GM19351 (cell line): ENCODE measurements at regions not wholly inside any gene's neighbourhood (a gene's known extent, or its start where the extent isn't known, plus 50 kb on each side); places are given as distances from the start of the nearest gene placed in this dataset.

Experiments used
- ATAC-seq: cut with Tn5 transposase; IDR thresholded peaks from one replicate; pipeline ENCODE4 v1.9.1; 2021; ENCODE audit warnings: mild to moderate bottlenecking, moderate library complexity; ENCODE audit not compliant: unreplicated experiment

DNA sequence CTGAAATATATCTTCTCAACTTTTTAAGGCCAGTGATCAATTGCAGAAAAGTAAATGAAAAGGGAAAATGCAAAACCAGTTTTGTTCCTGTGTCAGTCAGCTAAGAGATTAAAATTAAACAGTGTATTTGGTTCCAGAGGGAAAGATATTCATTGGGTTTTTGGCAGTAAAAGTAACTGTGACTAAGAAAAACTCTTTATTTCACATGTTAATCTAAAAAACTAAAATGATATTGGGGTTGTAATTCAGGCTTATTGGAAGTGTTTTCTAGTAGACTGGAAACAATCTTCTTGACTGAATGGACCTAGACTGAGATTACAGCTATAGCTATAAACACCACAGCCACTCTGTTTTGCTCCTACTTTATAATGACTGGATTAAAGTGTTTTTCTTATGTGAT lies 413.9 kb downstream of the ADGRL2 start:
- ATAC-seq = no peak

DNA sequence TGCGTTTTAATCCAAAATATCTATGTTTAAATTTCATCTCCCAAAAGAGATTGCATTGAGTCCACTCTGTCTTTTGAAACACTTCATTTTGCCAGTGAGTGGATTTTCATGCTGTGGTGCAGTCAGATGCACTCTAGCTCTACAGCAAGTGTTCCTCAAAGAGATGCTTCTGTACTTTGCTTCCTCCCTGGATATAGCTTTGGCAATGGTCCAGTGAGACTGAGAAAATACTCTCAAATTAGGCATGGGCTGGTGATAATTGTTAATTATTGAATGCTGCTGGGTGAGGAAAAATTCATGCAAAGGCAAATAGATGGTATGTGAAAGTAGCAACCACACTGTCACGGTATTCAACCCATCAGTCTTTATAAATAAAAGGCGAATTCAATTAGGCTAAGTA lies 396.9 kb downstream of the ADGRL2 start:
- ATAC-seq = no peak

- ATAC-seq = no peak
Observed at GRCh38 chr1:82195245-82195644, 394.5 kb downstream of the ADGRL2 start.

- no peak for ATAC-seq
Observed at GRCh38 chr1:82185084-82185483, 384.4 kb downstream of the ADGRL2 start.

DNA sequence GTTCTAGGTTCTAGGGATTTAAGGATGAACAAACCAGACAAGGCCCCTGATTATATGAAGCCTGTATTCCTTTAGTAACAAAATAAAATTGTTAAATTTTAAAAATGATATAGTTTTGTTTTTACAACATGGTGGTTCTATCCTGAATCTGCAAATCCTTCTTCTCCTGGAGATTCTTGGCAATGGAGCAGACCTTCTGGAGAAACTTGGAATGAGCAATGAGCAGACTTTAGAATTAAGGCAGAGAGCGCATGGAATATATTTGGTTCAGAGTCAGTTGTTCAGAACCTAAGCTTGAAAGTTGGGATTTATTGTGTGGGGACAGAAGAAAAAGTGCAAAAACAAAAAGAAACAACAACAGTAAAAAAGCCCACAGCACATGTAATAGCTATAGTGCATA lies 381.1 kb downstream of the ADGRL2 start:
- ATAC-seq = no peak

GRCh38 chr1:82179131-82179530 lies 378.4 kb downstream of the ADGRL2 start:
- no peak for ATAC-seq

GRCh38 chr1:82177192-82177591 lies 376.5 kb downstream of the ADGRL2 start:
- ATAC-seq = no peak

GRCh38 chr1:82171955-82172354 lies 371.2 kb downstream of the ADGRL2 start:
- ATAC-seq = no peak

DNA sequence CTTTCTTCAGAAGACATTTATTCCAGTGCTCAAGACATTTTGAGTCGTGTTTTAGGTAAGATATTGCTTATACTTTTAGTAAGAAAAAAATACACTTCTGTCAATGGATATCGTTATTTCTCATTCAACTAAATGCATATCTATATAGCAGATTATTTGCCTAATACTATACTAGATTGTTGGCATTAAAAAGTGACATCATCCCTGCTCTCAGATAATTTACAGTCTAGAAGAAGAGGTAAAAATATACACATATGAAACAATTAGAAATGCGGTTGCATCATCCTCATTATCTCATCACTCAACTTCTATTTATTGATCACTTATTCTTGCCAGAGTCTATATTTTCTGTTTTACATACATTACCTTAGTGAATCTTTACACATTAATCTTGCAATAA lies 367.7 kb downstream of the ADGRL2 start:
- ATAC-seq = no peak

GRCh38 chr1:82165304-82165703 lies 364.6 kb downstream of the ADGRL2 start:
- no peak for ATAC-seq

- no peak for ATAC-seq
Observed at GRCh38 chr1:82162486-82163420, 362.0 kb downstream of the ADGRL2 start.

DNA sequence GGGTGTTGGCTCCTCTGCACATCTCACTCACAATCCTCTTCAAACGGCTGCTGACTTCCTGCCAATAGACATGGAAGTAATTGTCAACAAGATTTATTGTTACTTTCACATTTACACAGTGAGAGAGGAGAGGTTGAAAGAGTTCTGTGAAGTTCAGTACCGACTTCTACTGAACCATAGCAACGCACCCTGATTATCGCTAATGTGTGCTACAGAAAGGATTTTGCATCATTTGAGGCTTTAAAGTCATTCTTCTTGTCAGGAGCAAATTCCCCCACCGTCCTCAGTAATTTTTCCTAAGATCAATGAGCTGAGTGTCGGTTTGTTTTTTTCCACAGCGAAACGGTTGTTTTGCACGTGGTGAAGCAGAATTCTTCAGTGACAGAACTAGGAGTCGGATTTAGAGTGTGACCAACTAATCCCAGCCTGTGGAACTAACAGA lies 361.0 kb downstream of the ADGRL2 start:
- ATAC-seq = peak; percentile 61

DNA sequence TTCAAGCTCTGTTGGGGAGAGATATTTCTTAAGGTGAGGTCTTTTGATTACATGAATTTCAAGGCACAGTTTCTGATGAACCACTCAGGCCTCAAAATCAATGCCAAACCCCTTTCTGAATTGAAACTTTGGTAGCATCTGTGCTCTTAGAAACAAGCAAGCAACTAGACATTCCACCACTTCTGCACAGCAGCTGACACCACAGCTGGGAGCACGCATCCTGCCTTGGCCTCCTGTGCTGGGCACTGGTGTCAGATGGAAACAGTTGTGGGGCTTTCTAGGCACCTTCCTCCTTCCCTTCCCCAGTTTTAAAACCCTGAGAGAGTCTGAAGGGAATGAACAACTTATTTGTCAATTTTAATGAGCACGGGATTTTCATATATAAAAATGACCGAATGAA lies 360.2 kb downstream of the ADGRL2 start:
- no peak for ATAC-seq

GRCh38 chr1:82160036-82160435 lies 359.3 kb downstream of the ADGRL2 start:
- no peak for ATAC-seq

DNA sequence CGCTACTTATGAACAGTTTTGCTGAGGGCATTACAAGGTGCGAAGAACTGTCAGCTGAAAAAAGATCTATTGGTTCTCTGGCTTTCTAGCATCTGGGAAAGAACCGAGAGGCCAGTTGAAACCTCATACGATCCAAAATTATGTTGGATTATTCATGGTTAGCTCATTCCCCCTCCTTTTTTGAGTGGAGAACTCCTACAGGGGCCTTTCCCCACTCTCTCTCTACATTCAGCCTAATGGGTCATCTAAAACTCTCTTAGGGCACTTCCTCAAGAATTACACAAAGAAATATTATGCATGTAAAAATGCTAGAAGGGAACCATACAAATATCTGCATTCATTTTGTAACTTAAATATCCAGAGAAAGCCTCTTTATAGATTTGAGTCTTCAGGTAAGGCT lies 358.2 kb downstream of the ADGRL2 start:
- ATAC-seq = no peak

DNA sequence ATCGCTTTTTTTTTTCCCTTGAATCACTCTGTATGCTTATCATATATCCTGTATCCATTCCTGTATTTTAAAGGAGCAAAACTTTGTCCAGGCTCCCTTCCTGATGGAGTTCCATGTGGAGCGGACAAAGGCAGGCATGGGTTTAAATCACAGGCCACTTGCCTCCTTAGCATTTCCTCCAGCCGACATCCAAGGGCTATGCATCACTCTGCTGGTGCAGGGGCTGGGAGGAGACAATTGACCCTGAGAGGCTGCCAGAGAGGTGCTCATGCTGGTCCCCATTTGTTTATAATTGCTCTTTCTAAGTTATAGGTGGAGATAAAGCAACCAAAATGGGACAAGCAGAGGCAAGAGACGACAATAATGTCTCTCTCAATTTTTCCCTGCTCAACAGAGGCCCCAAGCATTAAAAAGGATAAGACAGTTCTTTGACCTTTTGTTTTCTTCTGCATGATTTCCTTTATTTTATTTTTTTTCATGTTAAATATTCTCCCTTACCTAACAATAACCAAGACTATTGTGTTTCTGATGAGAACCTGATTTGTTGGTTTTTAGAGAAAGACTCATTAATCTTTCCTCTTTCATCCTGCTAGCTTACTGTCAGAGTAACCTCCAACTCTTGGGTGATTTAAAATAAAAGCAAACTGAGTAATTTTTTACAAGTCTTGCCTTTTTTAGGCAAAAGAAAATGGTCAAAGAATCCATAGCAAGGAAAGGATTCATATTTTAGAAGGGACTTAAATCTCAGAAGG lies 353.7 kb downstream of the ADGRL2 start:
- ATAC-seq = no peak

- ATAC-seq = no peak
Observed at GRCh38 chr1:82153752-82154151, 353.0 kb downstream of the ADGRL2 start.

- ATAC-seq = peak; percentile 36
Observed at GRCh38 chr1:82153272-82153629, 352.5 kb downstream of the ADGRL2 start.

GRCh38 chr1:82152356-82153271 lies 351.9 kb downstream of the ADGRL2 start:
- ATAC-seq = peak; percentile 49

DNA sequence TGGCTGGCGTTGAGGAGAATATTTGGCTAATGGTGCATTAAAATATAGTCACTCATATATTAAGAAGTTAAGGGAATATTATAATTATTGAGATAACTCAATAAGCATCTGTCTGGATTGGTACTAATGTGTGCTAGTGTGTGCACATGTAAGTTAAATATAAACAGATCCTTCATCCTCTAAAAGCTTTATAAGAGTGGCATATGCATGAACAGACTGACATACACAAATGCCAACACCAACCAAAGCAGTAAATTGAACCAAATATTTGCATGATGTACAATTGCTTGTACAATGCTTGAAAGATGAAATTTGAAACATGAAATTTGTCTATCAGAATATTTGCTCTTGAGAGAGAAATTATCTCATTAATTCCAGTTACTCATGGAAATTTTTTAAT lies 344.9 kb downstream of the ADGRL2 start:
- ATAC-seq = no peak
